IMR-90 (cell line): ENCODE measurements at regions not wholly inside any gene's neighbourhood (a gene's known extent, or its start where the extent isn't known, plus 50 kb on each side); places are given as distances from the start of the nearest gene placed in this dataset.

Source experiments
- ATAC-seq: fragments of 200-7000 bp; cut with Tn5 transposase; 2 replicates; pipeline ENCODE4 v1.9.1; 2020; ENCODE audit warnings: low read depth, mild to moderate bottlenecking, moderate library complexity
- BruUV-seq: library from RNA; stranded (reverse); fragments of 400-500 nt; replicated peaks from 2 replicates; lab custom pipeline; 2021; lab: Mats Ljungman, UMichigan
- CTCF ChIA-PET: fragments of 300-600 bp; formaldehyde crosslinking; extraction: SDS; loops from one replicate; lab custom pipeline; 2021; ENCODE audit warnings: antibody characterized with exemption; lab: Yijun Ruan, JAX
- POLR2A ChIA-PET: fragments of 300-600 bp; sonication (Branson Sonifier 250); formaldehyde crosslinking; loops from one replicate; lab custom pipeline; 2022; ENCODE audit warnings: antibody characterized with exemption; ENCODE audit not compliant: unreplicated experiment; lab: Charles Lee
- DNase-seq: peaks from one replicate; pipeline ENCODE4 v3.0.0; 2013
- H2AFZ ChIP-seq: replicated peaks from 2 replicates; pipeline ENCODE3; 2013; ENCODE audit warnings: low read length, mild to moderate bottlenecking; ENCODE audit not compliant: poor library complexity
- H2AK5ac ChIP-seq: 2 replicates; pipeline ENCODE4 v1.6.1; 2013; ENCODE audit warnings: low read depth, low read length, inconsistent platforms
- H2AK9ac ChIP-seq: replicated peaks from 2 replicates; pipeline ENCODE3; 2013; ENCODE audit warnings: mild to moderate bottlenecking, low read depth, low read length, moderate library complexity; ENCODE audit not compliant: poor library complexity
- H2BK120ac ChIP-seq: 2 replicates; pipeline ENCODE4 v1.6.1; 2013; ENCODE audit warnings: low read depth, low read length, inconsistent platforms
- H2BK15ac ChIP-seq: 3 replicates; pipeline ENCODE4 v1.6.1; 2013; ENCODE audit warnings: low read depth, low read length, inconsistent platforms
- H2BK20ac ChIP-seq: 2 replicates; pipeline ENCODE4 v1.6.1; 2013; ENCODE audit warnings: low read depth, mild to moderate bottlenecking, inconsistent platforms, low read length, moderate library complexity
- H2BK5ac ChIP-seq: 2 replicates; pipeline ENCODE4 v1.6.1; 2013; ENCODE audit warnings: mild to moderate bottlenecking, low read depth, low read length, inconsistent platforms; ENCODE audit not compliant: poor library complexity, severe bottlenecking
- H3K14ac ChIP-seq: replicated peaks from 2 replicates; pipeline ENCODE4 v1.6.1; 2013; ENCODE audit warnings: low read depth, low read length, inconsistent platforms
- H3K18ac ChIP-seq: 2 replicates; pipeline ENCODE4 v1.6.1; 2013; ENCODE audit warnings: low read depth, low read length, control low read depth
- H3K23ac ChIP-seq: 2 replicates; pipeline ENCODE4 v1.6.1; 2013; ENCODE audit warnings: low read depth, low read length, inconsistent platforms
- H3K27ac ChIP-seq: 2 replicates; pipeline ENCODE4 v1.5.1; 2013; ENCODE audit warnings: mild to moderate bottlenecking, control low read depth, low read length; ENCODE audit not compliant: insufficient read depth
- H3K27me3 ChIP-seq: 2 replicates; pipeline ENCODE4 v1.6.1; 2013; ENCODE audit warnings: low read length; ENCODE audit not compliant: control insufficient read depth, insufficient read depth
- H3K36me3 ChIP-seq: 2 replicates; pipeline ENCODE4 v1.6.1; 2013; ENCODE audit warnings: low read length, mixed read lengths; ENCODE audit not compliant: control insufficient read depth, insufficient read depth
- H3K4ac ChIP-seq: 2 replicates; pipeline ENCODE4 v1.6.1; 2013; ENCODE audit warnings: low read depth, low read length, inconsistent platforms
- H3K4me1 ChIP-seq: 2 replicates; pipeline ENCODE4 v1.6.1; 2013; ENCODE audit warnings: low read length, mixed read lengths; ENCODE audit not compliant: control insufficient read depth, insufficient read depth
- H3K4me2 ChIP-seq: 2 replicates; pipeline ENCODE4 v1.6.1; 2013; ENCODE audit warnings: low read depth, mild to moderate bottlenecking, control low read depth, low read length, moderate library complexity
- H3K4me3 ChIP-seq: 2 replicates; pipeline ENCODE4 v1.5.1; 2013; ENCODE audit warnings: low read depth, mild to moderate bottlenecking, control low read depth, low read length, moderate library complexity; ENCODE audit not compliant: insufficient read depth
- H3K56ac ChIP-seq: 2 replicates; pipeline ENCODE4 v1.6.1; 2013; ENCODE audit warnings: low read length, inconsistent platforms; ENCODE audit not compliant: insufficient read depth; ENCODE audit errors: extremely low read depth
- H3K79me1 ChIP-seq, 2 experiments: 2 replicates each; pipeline ENCODE4 v1.6.1; 2013; ENCODE audit warnings: low read length in 2 of 2, inconsistent platforms in 1 of 2, low read depth in 1 of 2
- H3K9ac ChIP-seq: 2 replicates; pipeline ENCODE4 v1.6.1; 2013; ENCODE audit warnings: low read depth, low read length, control low read depth
- H3K9me1 ChIP-seq: 2 replicates; pipeline ENCODE4 v1.6.1; 2013; ENCODE audit warnings: low read length, inconsistent platforms; ENCODE audit not compliant: insufficient read depth
- H3K9me3 ChIP-seq: 2 replicates; pipeline ENCODE4 v1.6.1; 2013; ENCODE audit warnings: low read length; ENCODE audit not compliant: control insufficient read depth, insufficient read depth
- H4K20me1 ChIP-seq: 2 replicates; pipeline ENCODE4 v1.6.1; 2013; ENCODE audit warnings: low read length, inconsistent platforms; ENCODE audit not compliant: insufficient read depth
- H4K5ac ChIP-seq: 2 replicates; pipeline ENCODE4 v1.6.1; 2013; ENCODE audit warnings: mild to moderate bottlenecking, low read depth, low read length, control low read depth
- H4K8ac ChIP-seq, 2 experiments: 2 replicates each; pipeline ENCODE4 v1.6.1; 2013; ENCODE audit warnings: low read depth in 2 of 2, low read length in 2 of 2, control low read depth in 1 of 2, inconsistent platforms in 1 of 2
- H4K91ac ChIP-seq: 2 replicates; pipeline ENCODE4 v1.6.1; 2013; ENCODE audit warnings: low read depth, low read length, inconsistent platforms; ENCODE audit not compliant: insufficient read depth
- CHD1 ChIP-seq: IDR thresholded peaks from 2 replicates; pipeline ENCODE4 v1.6.1; 2012; ENCODE audit warnings: low read depth, low read length, improper control_type of control experiment
- WGBS, 2 experiments: methylation state at CpG; one replicate each; pipeline versions ENCODE4 v1.1.5 to v1.1.7; 2013; ENCODE audit warnings: missing lambda C conversion rate in 2 of 2; ENCODE audit not compliant: insufficient read length in 1 of 2; ENCODE audit errors: extremely low coverage in 2 of 2; 5-methylcytosine and 5-hydroxymethylcytosine counted together
- dilution Hi-C: fragments of 300-500 bp; cut with HindIII; formaldehyde crosslinking; loops from one replicate; pipeline ENCODE4 v1.14.3; 2018; ENCODE audit warnings: low sequenced_read_pairs; ENCODE audit not compliant: unreplicated experiment
- in situ Hi-C: fragments of 300-500 bp; cut with MboI; formaldehyde crosslinking; loops from 3 replicates; pipeline ENCODE4 v1.14.3; 2019; ENCODE audit warnings: low sequenced_read_pairs, inconsistent platforms, mixed read lengths
- intact Hi-C: fragments of 100-400 bp; cut with micrococcal nuclease; formaldehyde crosslinking; loops from 2 replicates; pipeline ENCODE4 v1.10.0; 2022

DNA sequence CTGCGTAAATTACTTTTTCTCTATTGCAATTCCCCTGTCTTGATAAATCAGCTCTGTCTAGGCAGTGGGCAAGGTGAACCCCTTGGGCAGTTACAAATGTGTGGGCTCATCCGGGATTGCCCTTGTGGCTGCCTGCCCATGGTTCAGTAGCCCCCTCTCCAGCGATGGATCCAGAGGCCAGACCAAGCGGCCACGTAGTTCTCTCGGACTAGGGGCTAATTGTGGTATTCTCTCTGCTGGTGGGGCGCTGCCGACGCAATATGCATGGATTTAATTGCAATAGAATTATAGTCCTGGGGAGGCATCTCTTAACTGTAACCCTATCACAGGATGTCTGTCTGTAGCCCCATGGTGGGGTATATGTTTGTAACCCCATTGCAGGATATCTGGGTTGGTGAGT is 64.3 kb upstream of the UNC93A start:
- in situ Hi-C loops (no loop called here), intact Hi-C loops (no loop called here), dilution Hi-C loops (no loop called here)
- no peak overlapping the region for H2BK5ac ChIP-seq
- H2BK120ac ChIP-seq = no peak overlapping the region
- no peaks in the 10 kb centered on the region for H4K20me1 ChIP-seq
- no peak overlapping the region for H2BK20ac ChIP-seq
- H2BK15ac ChIP-seq = no peak overlapping the region
- H3K36me3 ChIP-seq = no peaks in the 10 kb centered on the region
- no peak overlapping the region for H3K56ac ChIP-seq
- H3K27ac ChIP-seq = no peak overlapping the region
- no peaks in the 10 kb centered on the region for H3K9me1 ChIP-seq
- H3K4me2 ChIP-seq = no peak overlapping the region
- no peak overlapping the region for H3K23ac ChIP-seq
- ATAC-seq = no peak
- no peaks in the 10 kb centered on the region for H3K79me1 ChIP-seq
- CTCF ChIA-PET = no interaction called here
- no peak for DNase-seq
- H4K91ac ChIP-seq = no peak overlapping the region
- no peak overlapping the region for H2AK9ac ChIP-seq
- H4K8ac ChIP-seq = no peak overlapping the region
- H3K4me3 ChIP-seq = no peak overlapping the region
- no peak overlapping the region for H2AK5ac ChIP-seq
- no peak for TF ChIP-seq CHD1
- H2AFZ ChIP-seq = no peak overlapping the region
- BruUV-seq = no TSS peak
- POLR2A ChIA-PET = no interaction called here
- no peak overlapping the region for H3K4ac ChIP-seq
- no peaks in the 10 kb centered on the region for H3K27me3 ChIP-seq
- H3K9ac ChIP-seq = no peak overlapping the region
- no peak overlapping the region for H4K5ac ChIP-seq
- no peaks in the 10 kb centered on the region for H3K4me1 ChIP-seq
- H3K9me3 ChIP-seq = peaks cover 5% of the 10 kb centered on the region; the same call in 1 of the 2 replicates
- no CpG with 5 or more reads among the region's 9 CpGs for WGBS, 2 experiments
- H3K18ac ChIP-seq = no peak overlapping the region
- H3K14ac ChIP-seq = no peak overlapping the region
